RPMI8226 (cell line): ENCODE measurements at regions not wholly inside any gene's neighbourhood (a gene's known extent, or its start where the extent isn't known, plus 50 kb on each side); places are given as distances from the start of the nearest gene placed in this dataset.

Experiments
- DNase-seq: peaks from one replicate; pipeline ENCODE4 v3.0.0-alpha.2; 2015

GRCh38 chr10:31709028-31709427 is 219.6 kb downstream of the ARHGAP12 start:
- no peak for DNase-seq

DNA sequence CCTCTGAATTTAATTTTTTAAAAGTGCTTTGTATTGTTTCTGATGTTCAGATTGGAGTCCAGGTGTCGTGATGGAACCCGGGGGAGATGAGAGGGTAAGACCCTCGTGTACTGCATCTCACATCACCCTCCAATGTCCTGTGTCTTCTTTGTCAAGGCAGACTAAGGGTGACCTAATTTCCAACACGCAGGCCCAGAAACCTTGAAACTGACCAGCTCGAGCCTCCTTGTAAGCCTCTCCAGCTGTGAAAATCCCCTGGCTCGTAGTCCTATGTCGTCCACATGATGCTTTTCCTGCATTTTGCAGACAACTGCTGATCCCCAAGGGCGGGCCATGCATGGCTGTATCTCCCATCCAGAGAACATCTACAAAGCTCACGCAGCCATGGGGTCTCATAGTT is 220.2 kb downstream of the ARHGAP12 start:
- DNase-seq = no peak

DNA sequence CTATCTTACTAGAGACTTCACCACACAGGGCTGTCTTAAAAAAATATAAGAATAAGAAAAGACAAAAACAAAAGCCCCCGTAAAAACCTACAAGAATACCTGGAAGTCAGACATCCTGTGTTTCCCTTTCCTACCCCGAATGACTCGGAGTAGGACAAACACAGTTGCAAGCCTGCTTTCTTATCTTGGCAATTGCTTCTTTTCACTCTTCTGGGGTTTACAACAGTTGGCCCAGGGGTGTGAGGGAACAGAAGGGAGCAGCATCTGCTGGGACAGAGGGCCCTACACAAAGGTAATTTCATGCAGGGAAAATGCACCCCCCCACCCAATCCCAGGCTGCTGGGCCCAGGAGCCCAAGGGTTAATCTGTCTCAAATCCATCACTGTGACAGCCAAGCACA is 220.6 kb downstream of the ARHGAP12 start:
- DNase-seq = no peak

DNA sequence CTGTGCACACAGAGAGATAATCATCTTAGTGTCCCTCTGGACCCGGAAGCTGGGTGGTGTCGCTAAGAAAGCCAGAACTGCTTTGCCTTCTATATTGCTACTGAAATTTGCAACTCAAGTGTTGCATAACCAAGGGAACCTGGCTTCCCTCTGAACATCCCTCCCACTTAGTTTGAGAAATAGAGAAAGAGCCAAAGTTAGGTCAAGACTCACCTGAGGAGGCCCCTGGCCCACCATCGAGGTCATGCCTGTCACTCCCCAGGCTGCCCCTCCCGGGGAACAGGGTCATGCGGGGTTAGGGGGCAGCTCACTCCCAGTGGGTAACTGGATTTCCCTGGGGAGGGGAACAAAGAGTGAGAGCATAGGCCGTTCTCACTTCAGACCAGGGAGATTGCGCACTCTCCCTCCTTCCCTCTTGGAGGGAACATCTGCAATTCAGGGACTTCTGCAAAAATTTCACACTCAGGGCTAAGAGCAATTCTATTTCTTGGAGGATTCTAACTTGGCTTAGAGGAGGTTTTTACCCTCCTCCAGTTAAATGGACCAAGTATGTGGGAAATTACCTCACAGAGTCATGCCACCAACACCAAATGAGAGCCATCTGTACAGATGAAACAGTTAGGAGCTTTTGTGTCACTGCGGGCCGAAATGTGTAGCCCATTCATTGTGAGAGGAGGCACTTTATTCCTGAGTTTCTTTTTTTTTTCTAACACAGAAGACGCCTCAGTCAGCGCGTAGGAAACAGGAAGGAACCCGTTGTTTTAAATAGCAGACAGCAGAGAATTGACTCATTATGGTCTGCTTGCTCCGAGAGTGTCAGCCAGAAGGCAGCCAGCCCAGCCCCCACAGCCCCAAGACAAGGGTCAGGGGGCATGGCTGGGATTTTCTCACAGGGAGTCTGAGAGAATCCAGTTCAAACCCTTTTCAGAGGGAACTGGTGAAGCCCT is 221.3 kb downstream of the ARHGAP12 start:
- DNase-seq = no peak

DNA sequence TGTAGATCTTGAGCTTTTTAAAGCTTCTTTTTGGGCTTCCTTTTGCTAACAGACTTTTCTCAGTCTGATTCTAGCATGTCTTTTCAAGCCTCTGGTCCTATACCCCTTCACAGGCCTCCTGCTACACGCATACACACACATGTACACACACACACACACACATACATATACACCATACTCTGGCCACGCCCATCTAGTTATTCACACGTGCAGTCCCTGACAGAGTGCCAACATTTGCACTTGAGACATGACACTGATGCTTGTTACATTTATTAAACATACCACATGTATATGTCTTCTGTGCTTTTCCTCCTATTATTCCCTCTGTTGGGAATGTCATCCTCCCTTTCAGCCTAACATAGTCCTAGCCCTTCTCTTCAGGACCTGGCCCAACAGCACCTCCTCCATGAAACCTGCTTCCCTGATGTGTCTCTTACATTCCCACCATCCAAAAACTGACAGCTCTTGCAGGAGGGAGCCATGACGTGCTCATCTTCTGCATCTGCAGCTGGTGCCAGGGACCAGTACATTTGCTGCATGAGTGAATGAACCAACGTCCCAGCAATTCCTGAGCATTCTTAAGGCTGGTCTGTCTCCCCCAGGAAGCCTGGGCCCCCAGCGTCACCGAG is 222.1 kb downstream of the ARHGAP12 start:
- DNase-seq = no peak

DNA sequence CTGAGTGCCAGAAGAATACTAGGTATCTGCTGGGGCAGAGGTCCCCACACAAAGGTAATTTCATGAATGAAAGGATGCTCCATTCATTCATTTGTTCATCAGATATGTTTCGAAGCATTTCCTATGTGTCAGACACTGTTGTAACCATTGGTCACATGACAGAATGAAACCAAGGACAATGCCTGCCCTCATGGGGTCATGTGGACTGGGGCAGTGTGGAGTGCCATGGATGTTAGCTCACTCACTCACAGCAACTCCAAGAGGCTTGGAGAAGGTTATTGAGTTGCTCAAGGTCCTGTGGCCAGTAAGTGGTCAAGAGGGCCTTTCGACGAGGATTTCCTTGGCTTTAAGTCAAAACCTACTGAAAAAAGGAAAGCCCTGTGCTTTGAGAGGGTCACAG is 223.5 kb downstream of the ARHGAP12 start:
- no peak for DNase-seq

DNA sequence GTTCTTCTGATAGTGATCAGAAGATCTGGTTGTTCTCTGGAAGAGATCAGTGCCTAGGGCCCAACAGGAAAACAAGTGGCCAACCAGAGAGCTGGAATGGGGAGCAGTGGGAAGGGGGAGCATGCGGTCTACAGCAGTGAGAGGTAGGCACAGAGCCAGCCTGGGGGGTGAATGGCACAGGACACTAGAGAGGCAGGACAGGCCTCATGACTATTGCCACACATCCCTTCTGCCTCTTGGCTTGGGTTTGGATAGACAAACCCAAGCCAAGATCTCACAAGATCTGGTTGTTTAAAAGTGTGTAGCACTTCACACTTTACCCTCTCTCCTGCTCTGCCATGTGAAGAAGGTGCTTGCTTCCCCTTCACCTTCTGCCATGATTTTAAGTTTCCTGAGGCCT is 224.4 kb downstream of the ARHGAP12 start:
- no peak for DNase-seq

- DNase-seq = no peak
Measured at GRCh38 chr10:31702954-31703353, 225.7 kb downstream of the ARHGAP12 start.

- no peak for DNase-seq
Measured at GRCh38 chr10:31702005-31702404, 226.6 kb downstream of the ARHGAP12 start.

- DNase-seq = no peak
Measured at GRCh38 chr10:31701546-31701945, 227.1 kb downstream of the ARHGAP12 start.

DNA sequence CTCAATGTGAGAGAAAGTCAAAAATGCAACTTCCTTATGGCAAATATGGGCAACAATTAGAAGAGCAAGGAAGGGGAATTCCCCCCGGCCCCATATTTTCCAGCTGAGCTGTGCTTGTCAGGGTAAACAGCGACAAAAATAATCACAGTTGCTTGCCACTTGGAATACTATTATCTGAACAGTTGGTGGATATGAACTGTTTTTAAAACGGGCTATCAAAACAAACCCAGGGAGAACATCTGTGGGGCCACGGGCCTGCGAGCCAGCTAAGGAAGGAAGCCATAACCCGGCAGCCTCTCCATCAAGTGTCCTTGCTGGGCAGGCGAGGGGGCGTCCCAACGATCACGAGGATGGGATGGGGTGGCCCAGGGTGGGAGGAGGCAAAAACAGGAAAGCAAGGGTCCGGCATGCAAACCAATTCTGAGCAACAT is 228.4 kb downstream of the ARHGAP12 start:
- DNase-seq = no peak

GRCh38 chr10:31698181-31698830 is 230.3 kb downstream of the ARHGAP12 start:
- no peak for DNase-seq

- DNase-seq = no peak
Measured at GRCh38 chr10:31697271-31698180, 231.1 kb downstream of the ARHGAP12 start.

DNA sequence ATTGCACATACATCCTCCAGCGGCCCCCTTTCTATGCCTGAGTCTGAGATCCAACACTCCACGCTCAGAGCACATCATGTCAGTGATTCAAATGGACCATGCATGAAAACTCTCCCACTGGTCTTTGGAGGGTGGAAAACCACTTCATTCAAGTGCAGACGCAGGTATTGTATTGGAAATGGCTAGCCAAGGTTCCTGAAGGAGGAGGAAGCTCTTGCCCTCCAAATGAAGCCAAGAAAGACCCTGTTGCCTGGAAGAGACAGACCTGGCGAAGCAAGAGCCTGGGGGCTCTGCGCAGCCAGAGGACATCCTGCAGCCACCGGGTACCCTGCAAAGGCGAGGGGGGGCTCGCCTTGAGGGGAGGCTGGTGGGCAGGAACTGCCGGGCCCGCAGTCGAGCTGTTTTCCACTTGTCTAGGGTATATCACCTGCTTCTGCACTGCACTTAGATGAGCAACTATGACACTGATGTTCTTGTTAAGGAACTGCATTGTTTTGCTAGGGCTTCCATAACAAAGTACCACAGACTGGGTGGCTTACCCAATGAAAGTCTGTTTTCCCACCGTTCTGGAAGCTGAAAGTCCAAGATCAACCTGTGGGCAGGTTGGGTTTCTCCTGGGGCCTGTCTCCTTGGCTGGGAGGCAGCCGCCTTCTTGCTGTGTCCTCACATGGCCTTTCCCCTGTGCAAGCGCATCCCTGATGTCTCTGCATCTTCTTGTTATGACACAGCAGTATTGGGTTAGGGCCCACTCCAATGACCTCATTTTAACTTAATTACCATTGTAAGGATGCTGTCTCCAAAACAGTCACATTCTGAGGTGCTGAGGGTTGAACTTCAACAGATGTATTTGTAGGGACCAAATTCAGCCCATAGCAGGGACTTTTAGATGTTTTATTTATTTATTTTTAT is 233.4 kb downstream of the ARHGAP12 start:
- DNase-seq = no peak

- no peak for DNase-seq
Measured at GRCh38 chr10:31694126-31694685, 234.4 kb downstream of the ARHGAP12 start.

- DNase-seq = no peak
Measured at GRCh38 chr10:31693491-31693890, 235.1 kb downstream of the ARHGAP12 start.

DNA sequence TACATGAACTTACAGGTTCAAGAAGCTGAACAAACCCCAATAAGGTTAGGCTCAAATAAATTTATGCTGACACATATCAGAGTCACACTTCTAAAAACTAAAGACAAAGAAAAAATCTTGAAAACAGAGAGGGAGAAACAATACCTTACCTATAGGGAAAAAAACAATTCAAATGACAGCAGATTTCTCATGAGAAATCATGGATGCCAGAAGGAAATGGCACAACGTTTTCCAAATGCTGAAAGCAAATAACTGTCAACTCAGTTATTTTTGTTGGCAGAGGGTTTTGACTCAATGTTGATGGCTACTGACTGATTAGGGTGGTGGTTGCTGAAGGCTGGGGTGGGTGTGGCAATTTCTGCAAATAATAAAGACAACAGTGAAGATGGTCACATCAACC is 239.4 kb downstream of the ARHGAP12 start:
- DNase-seq = no peak

DNA sequence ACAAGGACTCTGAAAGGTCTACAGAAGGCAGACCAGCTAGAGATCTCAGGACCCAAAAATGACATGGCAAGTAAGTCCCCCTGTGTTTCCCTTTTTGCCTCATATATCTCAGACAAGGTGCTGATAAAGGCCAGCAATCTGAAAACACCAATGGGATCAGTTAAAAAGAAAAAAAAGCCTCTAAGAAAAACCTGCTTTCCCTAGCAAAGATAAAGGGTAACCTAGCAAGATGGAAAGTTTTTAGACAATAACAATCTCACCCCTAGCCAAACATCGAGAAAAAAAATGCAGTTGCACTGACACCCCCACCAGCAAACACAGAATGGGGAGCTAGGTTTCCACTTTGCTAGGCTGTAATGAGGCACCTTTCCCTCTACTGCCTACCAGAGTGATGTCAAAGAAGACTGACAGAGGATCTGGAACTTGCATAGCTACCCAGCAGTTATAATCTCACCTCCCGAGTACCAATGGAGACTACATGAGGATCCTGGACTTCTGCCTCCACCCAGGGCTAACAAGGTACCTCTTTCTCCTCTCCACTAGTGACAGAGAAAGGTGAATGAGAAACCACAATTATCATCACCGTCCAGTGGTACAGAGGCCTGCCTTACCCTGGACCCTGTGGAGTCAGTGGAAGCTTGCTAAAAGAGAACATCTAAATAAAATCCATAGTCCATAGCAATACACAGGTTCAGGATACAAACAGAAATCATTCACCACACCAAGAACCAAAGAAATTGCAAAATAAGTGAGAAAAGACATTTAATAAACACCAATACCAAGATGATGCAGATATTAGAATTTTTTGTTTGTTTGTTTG is 240.8 kb downstream of the ARHGAP12 start:
- DNase-seq = no peak

DNA sequence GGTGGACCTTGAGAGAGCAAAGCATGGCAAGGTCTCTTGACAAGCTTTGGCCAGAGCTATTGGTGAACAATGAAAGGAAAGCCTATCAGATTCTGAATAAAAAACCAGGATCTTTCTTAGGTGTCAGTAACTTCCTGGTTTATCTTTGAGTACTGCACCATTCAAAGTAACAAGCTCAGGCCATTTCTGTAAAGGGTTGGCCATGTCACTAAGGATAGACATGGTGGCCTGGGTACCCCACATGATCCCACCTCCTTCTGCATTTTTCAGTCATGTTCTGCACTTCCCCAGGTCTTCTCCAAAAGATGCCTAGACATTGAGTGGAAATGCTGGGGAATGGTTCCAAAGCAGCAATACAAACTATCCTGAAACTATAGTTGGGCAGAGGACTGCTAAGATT is 242.0 kb downstream of the ARHGAP12 start:
- DNase-seq = no peak

DNA sequence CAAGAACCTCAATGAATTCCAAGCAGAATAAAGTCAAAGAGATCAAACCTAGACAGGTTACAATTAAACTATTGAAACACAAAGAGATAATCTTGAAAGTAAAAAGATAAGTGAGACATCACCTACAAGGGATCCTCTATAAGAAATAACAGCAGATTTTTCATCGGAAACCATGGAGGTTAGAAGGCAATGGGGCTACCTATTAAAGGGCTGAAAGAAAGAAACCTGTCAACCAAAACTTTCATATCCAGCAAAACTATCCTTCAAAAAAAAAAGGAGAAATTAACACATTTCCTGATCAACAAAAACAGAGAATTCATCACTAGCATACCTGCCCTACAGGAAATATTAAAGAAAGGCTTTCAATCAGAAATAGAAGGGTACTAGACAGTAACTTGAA is 244.9 kb downstream of the ARHGAP12 start:
- no peak for DNase-seq
